Brain microvascular endothelial cell (primary cell): ENCODE measurements at regions not wholly inside any gene's neighbourhood (a gene's known extent, or its start where the extent isn't known, plus 50 kb on each side); places are given as distances from the start of the nearest gene placed in this dataset.

Experiments
- DNase-seq: peaks from one replicate; pipeline ENCODE4 v3.0.0-alpha.2; 2020
- H3K27ac ChIP-seq: fragments of 250-450 bp; sonication (Bioruptor Pico); 2 replicates; pipeline ENCODE4 v1.5.1; 2020; ENCODE audit warnings: mild to moderate bottlenecking, moderate library complexity
- H3K27me3 ChIP-seq: fragments of 250-450 bp; sonication (Bioruptor Pico); replicated peaks from 2 replicates; pipeline ENCODE4 v1.5.1; 2020; ENCODE audit warnings: mild to moderate bottlenecking
- H3K36me3 ChIP-seq: fragments of 250-450 bp; sonication (Bioruptor Pico); replicated peaks from 2 replicates; pipeline ENCODE4 v1.5.1; 2020; ENCODE audit warnings: mild to moderate bottlenecking
- H3K4me3 ChIP-seq: 2 replicates; pipeline ENCODE4 v1.5.1; 2011; ENCODE audit warnings: low read depth, mild to moderate bottlenecking, control low read depth, low read length, moderate library complexity
- in situ Hi-C: cut with HindIII; loops from 2 replicates; pipeline ENCODE4 v1.10.0; 2017; ENCODE audit warnings: low sequenced_read_pairs, low pct_ligation_motif_present
- TF ChIP-seq, protein P1 (sequence below): IDR thresholded peaks from 2 replicates; pipeline ENCODE4 v1.5.1; 2011; ENCODE audit warnings: low read depth, mild to moderate bottlenecking, moderate library complexity, low read length, control low read depth, inconsistent platforms; ENCODE audit errors: missing control alignments

- H3K27me3 ChIP-seq: no peaks in the 10 kb centered on the region
- no peak overlapping the region for H3K27ac ChIP-seq
- DNase-seq: no peak
- H3K4me3 ChIP-seq: no peak overlapping the region
- H3K36me3 ChIP-seq: no peaks in the 10 kb centered on the region
- TF ChIP-seq, protein P1, sequence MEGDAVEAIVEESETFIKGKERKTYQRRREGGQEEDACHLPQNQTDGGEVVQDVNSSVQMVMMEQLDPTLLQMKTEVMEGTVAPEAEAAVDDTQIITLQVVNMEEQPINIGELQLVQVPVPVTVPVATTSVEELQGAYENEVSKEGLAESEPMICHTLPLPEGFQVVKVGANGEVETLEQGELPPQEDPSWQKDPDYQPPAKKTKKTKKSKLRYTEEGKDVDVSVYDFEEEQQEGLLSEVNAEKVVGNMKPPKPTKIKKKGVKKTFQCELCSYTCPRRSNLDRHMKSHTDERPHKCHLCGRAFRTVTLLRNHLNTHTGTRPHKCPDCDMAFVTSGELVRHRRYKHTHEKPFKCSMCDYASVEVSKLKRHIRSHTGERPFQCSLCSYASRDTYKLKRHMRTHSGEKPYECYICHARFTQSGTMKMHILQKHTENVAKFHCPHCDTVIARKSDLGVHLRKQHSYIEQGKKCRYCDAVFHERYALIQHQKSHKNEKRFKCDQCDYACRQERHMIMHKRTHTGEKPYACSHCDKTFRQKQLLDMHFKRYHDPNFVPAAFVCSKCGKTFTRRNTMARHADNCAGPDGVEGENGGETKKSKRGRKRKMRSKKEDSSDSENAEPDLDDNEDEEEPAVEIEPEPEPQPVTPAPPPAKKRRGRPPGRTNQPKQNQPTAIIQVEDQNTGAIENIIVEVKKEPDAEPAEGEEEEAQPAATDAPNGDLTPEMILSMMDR: no peak
- in situ Hi-C loops: no loop called here
Observed at GRCh38 chr4:63528256-63528991, 880.8 kb downstream of the TECRL start.

- in situ Hi-C loops: no loop called here
- DNase-seq: no peak
- H3K27ac ChIP-seq: no peak overlapping the region
- no peaks in the 10 kb centered on the region for H3K27me3 ChIP-seq
- H3K36me3 ChIP-seq: no peaks in the 10 kb centered on the region
- TF ChIP-seq, protein P1: no peak
- H3K4me3 ChIP-seq: no peak overlapping the region
Observed at GRCh38 chr4:63526251-63526650, 883.0 kb downstream of the TECRL start.

DNA sequence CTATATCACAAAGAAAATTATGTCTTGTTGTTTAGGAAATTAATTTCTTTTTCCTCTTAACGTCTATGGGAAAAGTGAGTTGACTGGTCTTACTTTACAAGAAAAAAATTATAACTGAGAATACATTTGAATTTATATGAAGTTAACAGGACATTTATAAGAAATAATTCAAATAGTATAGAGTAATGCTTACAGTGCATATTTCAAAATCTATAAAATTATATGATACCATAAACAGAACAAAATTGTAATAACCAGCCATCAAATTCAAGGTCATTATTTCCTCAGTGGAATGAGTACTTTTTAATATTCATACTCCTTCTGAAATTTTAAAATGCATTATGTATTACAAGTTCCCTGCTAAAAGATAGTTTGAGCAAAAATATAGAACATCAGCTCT lies 884.5 kb downstream of the TECRL start:
- TF ChIP-seq, protein P1: no peak
- in situ Hi-C loops: no loop called here
- H3K4me3 ChIP-seq: no peak overlapping the region
- H3K27me3 ChIP-seq: no peaks in the 10 kb centered on the region
- H3K36me3 ChIP-seq: no peaks in the 10 kb centered on the region
- no peak overlapping the region for H3K27ac ChIP-seq
- DNase-seq: no peak

GRCh38 chr4:63505714-63506460 lies 903.4 kb downstream of the TECRL start:
- Histone ChIP-seq H3K4me3 (no peak overlapping the region), H3K27me3 (no peaks in the 10 kb centered on the region), H3K36me3 (no peaks in the 10 kb centered on the region), H3K27ac (no peak overlapping the region)
- DNase-seq: no peak
- in situ Hi-C loops: no loop called here
- TF ChIP-seq, protein P1: no peak

DNA sequence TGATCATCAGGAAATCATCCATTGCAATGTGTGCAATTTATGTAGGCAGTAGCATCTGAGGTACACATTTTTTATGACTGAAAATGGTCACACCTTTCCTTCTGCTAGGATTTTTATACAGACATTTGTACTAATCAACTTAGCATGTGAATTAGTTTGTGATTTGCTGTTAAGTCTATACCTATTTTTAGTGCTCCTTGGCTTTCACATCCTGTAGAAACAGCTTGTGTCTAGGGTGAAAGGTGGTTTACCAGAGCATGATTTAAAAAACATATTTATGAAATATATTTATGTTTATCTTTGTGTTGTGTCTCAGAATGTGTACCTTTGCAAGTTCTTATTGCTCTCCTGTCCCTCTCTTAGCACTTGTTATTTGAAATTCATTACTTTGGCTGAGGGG lies 916.0 kb downstream of the TECRL start:
- TF ChIP-seq, protein P1: no peak
- Histone ChIP-seq H3K27ac (no peak overlapping the region), H3K4me3 (no peak overlapping the region), H3K27me3 (no peaks in the 10 kb centered on the region), H3K36me3 (no peaks in the 10 kb centered on the region)
- no peak for DNase-seq
- in situ Hi-C loops: no loop called here

- H3K27ac ChIP-seq: no peak overlapping the region
- no peaks in the 10 kb centered on the region for H3K36me3 ChIP-seq
- in situ Hi-C loops: no loop called here
- H3K4me3 ChIP-seq: no peak overlapping the region
- no peaks in the 10 kb centered on the region for H3K27me3 ChIP-seq
- no peak for DNase-seq
- TF ChIP-seq, protein P1: no peak
Observed at GRCh38 chr4:63492515-63492914, 916.7 kb downstream of the TECRL start.
